ENCODE measurements at regions not wholly inside any gene's neighbourhood (a gene's known extent, or its start where the extent isn't known, plus 50 kb on each side); places are given as distances from the start of the nearest gene placed in this dataset.

GRCh38 chr18:66826211-66826610, 222.3 kb upstream of the CDH19 start (continued):
- no peak for TF ChIP-seq E2F4 (CRISPR knock-in tag; IDR thresholded peaks at IDR 0.05; ENCODE audit: borderline replicate concordance, low read depth)
- no peak for TF ChIP-seq ZNF423 (CRISPR knock-in tag; IDR thresholded peaks at IDR 0.05)
- no peak for TF ChIP-seq GRHL2 (CRISPR knock-in tag; IDR thresholded peaks at IDR 0.05; ENCODE audit: insufficient replicate concordance, severe bottlenecking)
- no peak for TF ChIP-seq ZNF416 (CRISPR knock-in tag; IDR thresholded peaks at IDR 0.05)
- no peak for TF ChIP-seq ZNF121 (CRISPR knock-in tag; IDR thresholded peaks at IDR 0.05)
- no peak for TF ChIP-seq FOXP1 (CRISPR knock-in tag; IDR thresholded peaks at IDR 0.05; ENCODE audit: borderline replicate concordance)
- TF ChIP-seq CBFB (CRISPR knock-in tag; IDR thresholded peaks at IDR 0.05; ENCODE audit: low read depth): no peak
- TF ChIP-seq TEAD4 (CRISPR knock-in tag; IDR thresholded peaks at IDR 0.05): no peak
- no peak for TF ChIP-seq ZNF232 (CRISPR knock-in tag; IDR thresholded peaks at IDR 0.05)
- TF ChIP-seq USF1 (CRISPR knock-in tag; IDR thresholded peaks at IDR 0.05): no peak
- TF ChIP-seq TCF7 (CRISPR knock-in tag; IDR thresholded peaks at IDR 0.05; ENCODE audit: low read depth): no peak

GRCh38 chr18:66825347-66825746, 221.5 kb upstream of the CDH19 start:
- POLR2A ChIA-PET: no interaction called here
- H3K27me3 Mint-ChIP-seq (ENCODE audit: low read depth): no peaks in the 10 kb centered on the region
- H3K4me1 Mint-ChIP-seq: no peaks in the 10 kb centered on the region
- TF ChIP-seq CREM (CRISPR knock-in tag; IDR thresholded peaks at IDR 0.05): no peak
- TF ChIP-seq ERG (CRISPR knock-in tag; IDR thresholded peaks at IDR 0.05): no peak
- no peak for TF ChIP-seq JAZF1 (CRISPR knock-in tag; IDR thresholded peaks at IDR 0.05)
- DNase-seq (ENCODE audit: low spot score) (no peak), ATAC-seq (no peak)
- H3K9me3 Mint-ChIP-seq: peaks cover 4% of the 10 kb centered on the region; the same call in 1 of the 2 replicates
- no peak overlapping the region for H3K4me3 Mint-ChIP-seq
- no peaks in the 10 kb centered on the region for H3K36me3 Mint-ChIP-seq
- no peak overlapping the region for H3K27ac Mint-ChIP-seq
- CTCF ChIA-PET: no interaction called here

GRCh38 chr18:66819235-66819634, 215.3 kb upstream of the CDH19 start:
- no peak for ATAC-seq
- TF ChIP-seq, protein P1, sequence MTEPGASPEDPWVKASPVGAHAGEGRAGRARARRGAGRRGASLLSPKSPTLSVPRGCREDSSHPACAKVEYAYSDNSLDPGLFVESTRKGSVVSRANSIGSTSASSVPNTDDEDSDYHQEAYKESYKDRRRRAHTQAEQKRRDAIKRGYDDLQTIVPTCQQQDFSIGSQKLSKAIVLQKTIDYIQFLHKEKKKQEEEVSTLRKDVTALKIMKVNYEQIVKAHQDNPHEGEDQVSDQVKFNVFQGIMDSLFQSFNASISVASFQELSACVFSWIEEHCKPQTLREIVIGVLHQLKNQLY (CRISPR knock-in tag; IDR thresholded peaks at IDR 0.05): no peak
- TF ChIP-seq SMAD4 (CRISPR knock-in tag; IDR thresholded peaks at IDR 0.05) (no peak), CTCF (IDR thresholded peaks at IDR 0.05) (peak; percentile 18; the same call in 1 of the 2 replicates)
- Mint-ChIP-seq H3K36me3 (no peaks in the 10 kb centered on the region), H3K9me3 (no peaks in the 10 kb centered on the region), H3K27ac (no peak overlapping the region), H3K4me3 (no peak overlapping the region), H3K4me1 (no peaks in the 10 kb centered on the region), H3K27me3 (ENCODE audit: low read depth) (no peaks in the 10 kb centered on the region)
- DNase-seq (ENCODE audit: low spot score): no peak
- ChIA-PET CTCF (interaction anchor here (0.8 kb wide), 1 partner anchor 10 kb away, joined by 3 read pairs; no protein-coding TSS in a partner anchor), POLR2A (no interaction called here)
